GM21528 (cell line): ENCODE measurements at regions not wholly inside any gene's neighbourhood (a gene's known extent, or its start where the extent isn't known, plus 50 kb on each side); places are given as distances from the start of the nearest gene placed in this dataset.

Source experiments
- ATAC-seq: cut with Tn5 transposase; IDR thresholded peaks from one replicate; pipeline ENCODE4 v1.9.1; 2021; ENCODE audit warnings: mild to moderate bottlenecking, moderate library complexity; ENCODE audit not compliant: unreplicated experiment, low FRiP score

- no peak for ATAC-seq
Observed at GRCh38 chr13:40503011-40503410, 163.4 kb downstream of the FOXO1 start.

- ATAC-seq: no peak
Observed at GRCh38 chr13:40503966-40504591, 162.4 kb downstream of the FOXO1 start.

GRCh38 chr13:40504641-40505040 is 161.8 kb downstream of the FOXO1 start:
- ATAC-seq: no peak

- ATAC-seq: no peak
Observed at GRCh38 chr13:40505196-40505595, 161.2 kb downstream of the FOXO1 start.
